ENCODE measurements at regions not wholly inside any gene's neighbourhood (a gene's known extent, or its start where the extent isn't known, plus 50 kb on each side); places are given as distances from the start of the nearest gene placed in this dataset.

DNA sequence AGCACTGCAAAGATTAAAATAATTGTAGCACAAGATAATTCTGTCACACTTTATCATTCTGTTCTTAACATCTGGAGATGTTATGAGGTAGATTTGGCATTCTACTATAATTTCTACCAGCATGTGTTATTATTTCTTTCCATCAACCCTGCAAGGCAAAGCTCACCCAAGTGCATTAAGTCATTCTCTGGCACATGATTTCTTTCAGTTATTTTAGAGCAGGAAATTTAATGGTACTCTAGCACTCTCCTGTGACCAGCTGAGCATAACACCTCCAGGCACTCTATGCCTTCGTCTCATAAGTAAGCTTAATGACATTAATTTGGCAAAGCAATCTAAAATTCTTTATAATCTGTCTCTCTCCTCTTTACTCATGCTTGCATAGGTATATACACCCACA is 300.2 kb upstream of the GPR149 start:
- H2BK5ac ChIP-seq (ENCODE audit: low read depth, low read length, poor library complexity) = no peak overlapping the region
- H3K4me1 ChIP-seq (ENCODE audit: control insufficient read depth in 1 of 2, insufficient read depth in 2 of 2, low read length in 2 of 2) = no peaks in the 10 kb centered on the region
- no peak overlapping the region for H3K18ac ChIP-seq (ENCODE audit: low read length)
- no peak overlapping the region for H2AK5ac ChIP-seq (ENCODE audit: low read length)
- no peak overlapping the region for H3K23ac ChIP-seq (ENCODE audit: low read length)
- no peak overlapping the region for H3K4me3 ChIP-seq (ENCODE audit: low read depth, low read length)
- no peaks in the 10 kb centered on the region for H3K9me3 ChIP-seq (ENCODE audit: insufficient read depth, low read depth, low read length)
- H4K91ac ChIP-seq (ENCODE audit: low read depth, low read length) = no peak overlapping the region
- H3K14ac ChIP-seq (ENCODE audit: low read length) = no peak overlapping the region
- no peaks in the 10 kb centered on the region for H3K79me2 ChIP-seq (ENCODE audit: control insufficient read depth, insufficient read depth, low read length, poor library complexity)
- H2BK120ac ChIP-seq (ENCODE audit: insufficient read depth, low read length, poor library complexity) = no peak overlapping the region
- no peaks in the 10 kb centered on the region for H3K36me3 ChIP-seq (ENCODE audit: control insufficient read depth in 1 of 2, insufficient read depth in 2 of 2, low read length in 2 of 2)
- DNase-seq = no peak
- H4K12ac ChIP-seq (ENCODE audit: low read depth, low read length) = no peak overlapping the region
- H3K27me3 ChIP-seq (ENCODE audit: insufficient read depth, low read length) = no peaks in the 10 kb centered on the region
- H3K79me1 ChIP-seq (ENCODE audit: low read length) = no peaks in the 10 kb centered on the region
- H3K27ac ChIP-seq (ENCODE audit: low read depth, low read length) = no peak overlapping the region
- WGBS (ENCODE audit: extremely low coverage, insufficient coverage, insufficient read length) = no CpG with 5 or more reads among the region's 1 CpG
- H2AFZ ChIP-seq (ENCODE audit: insufficient read depth, low read length, poor library complexity) = no peak overlapping the region
- H3K9ac ChIP-seq (ENCODE audit: low read length) = no peak overlapping the region
- H3K4me2 ChIP-seq (ENCODE audit: low read length) = no peak overlapping the region
- H4K8ac ChIP-seq (ENCODE audit: low read depth, low read length) = no peak overlapping the region
- no peak overlapping the region for H3K4ac ChIP-seq (ENCODE audit: low read depth, low read length)
- H2BK12ac ChIP-seq (ENCODE audit: low read length) = no peak overlapping the region

DNA sequence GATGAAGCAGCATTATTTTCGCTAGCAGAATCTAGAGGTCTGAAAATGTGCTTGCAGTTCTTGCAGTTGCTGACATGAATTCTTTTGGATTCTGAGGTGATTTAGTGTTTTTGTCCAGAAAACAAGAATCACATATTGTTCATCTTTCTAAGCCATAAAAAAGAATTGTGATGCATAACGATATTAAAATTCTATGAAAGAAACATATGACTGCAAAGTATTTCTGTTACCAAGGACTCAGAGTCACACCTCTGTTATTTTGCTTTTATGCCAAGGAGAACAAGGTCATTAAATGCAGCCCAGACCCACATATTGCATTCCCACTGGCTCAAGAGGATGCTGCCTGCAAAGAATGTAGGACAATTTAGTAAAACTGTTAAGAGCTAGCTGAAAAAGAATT is 299.8 kb upstream of the GPR149 start:
- Histone ChIP-seq H3K18ac (ENCODE audit: low read length) (no peak overlapping the region), H3K23ac (ENCODE audit: low read length) (no peak overlapping the region), H2AK5ac (ENCODE audit: low read length) (no peak overlapping the region)

DNA sequence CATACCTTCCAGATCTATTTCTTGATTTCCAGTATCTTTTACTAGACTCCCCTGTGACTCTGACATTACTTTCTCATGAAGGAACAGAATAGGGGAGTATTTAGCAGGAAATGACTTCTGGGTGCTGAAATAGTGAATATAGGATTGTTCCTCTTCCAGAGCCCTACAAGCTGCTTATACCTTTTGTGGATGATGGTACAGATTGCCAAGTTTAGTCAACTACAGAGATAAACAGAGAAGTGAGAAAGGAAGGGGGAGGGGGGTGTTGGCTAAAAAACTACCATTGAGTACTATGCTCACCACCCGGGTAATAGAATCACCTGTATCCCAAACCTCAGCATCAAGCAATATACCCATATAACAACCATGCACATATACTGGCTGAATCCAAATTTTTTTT is 298.3 kb upstream of the GPR149 start:
- H2AK5ac ChIP-seq (ENCODE audit: low read length) = no peak overlapping the region
- no peak overlapping the region for H3K27ac ChIP-seq (ENCODE audit: low read depth, low read length)
- no peaks in the 10 kb centered on the region for H3K27me3 ChIP-seq (ENCODE audit: insufficient read depth, low read length)
- no peaks in the 10 kb centered on the region for H3K36me3 ChIP-seq (ENCODE audit: control insufficient read depth in 1 of 2, insufficient read depth in 2 of 2, low read length in 2 of 2)
- H3K79me1 ChIP-seq (ENCODE audit: low read length) = no peaks in the 10 kb centered on the region
- H3K14ac ChIP-seq (ENCODE audit: low read length) = no peak overlapping the region
- H3K4me2 ChIP-seq (ENCODE audit: low read length) = no peak overlapping the region
- H2AFZ ChIP-seq (ENCODE audit: insufficient read depth, low read length, poor library complexity) = no peak overlapping the region
- no peak overlapping the region for H4K91ac ChIP-seq (ENCODE audit: low read depth, low read length)
- H3K4me3 ChIP-seq (ENCODE audit: low read depth, low read length) = no peak overlapping the region
- no peak overlapping the region for H3K9ac ChIP-seq (ENCODE audit: low read length)
- no peak overlapping the region for H3K23ac ChIP-seq (ENCODE audit: low read length)
- DNase-seq = no peak
- H3K18ac ChIP-seq (ENCODE audit: low read length) = no peak overlapping the region
- WGBS (ENCODE audit: extremely low coverage, insufficient coverage, insufficient read length) = no CpG with 5 or more reads among the region's 1 CpG
- H3K79me2 ChIP-seq (ENCODE audit: control insufficient read depth, insufficient read depth, low read length, poor library complexity) = no peaks in the 10 kb centered on the region
- no peak overlapping the region for H3K4ac ChIP-seq (ENCODE audit: low read depth, low read length)
- no peak overlapping the region for H4K12ac ChIP-seq (ENCODE audit: low read depth, low read length)
- H2BK12ac ChIP-seq (ENCODE audit: low read length) = no peak overlapping the region
- no peak overlapping the region for H4K8ac ChIP-seq (ENCODE audit: low read depth, low read length)
- H2BK120ac ChIP-seq (ENCODE audit: insufficient read depth, low read length, poor library complexity) = no peak overlapping the region
- no peaks in the 10 kb centered on the region for H3K9me3 ChIP-seq (ENCODE audit: insufficient read depth, low read depth, low read length)
- no peaks in the 10 kb centered on the region for H3K4me1 ChIP-seq (ENCODE audit: control insufficient read depth in 1 of 2, insufficient read depth in 2 of 2, low read length in 2 of 2)
- no peak overlapping the region for H2BK5ac ChIP-seq (ENCODE audit: low read depth, low read length, poor library complexity)

More for the DNA sequence above, 299.8 kb upstream of the GPR149 start:
- H3K14ac ChIP-seq (ENCODE audit: low read length) = no peak overlapping the region
- no peaks in the 10 kb centered on the region for H3K79me2 ChIP-seq (ENCODE audit: control insufficient read depth, insufficient read depth, low read length, poor library complexity)
- H2BK120ac ChIP-seq (ENCODE audit: insufficient read depth, low read length, poor library complexity) = no peak overlapping the region
- H4K91ac ChIP-seq (ENCODE audit: low read depth, low read length) = no peak overlapping the region
- WGBS (ENCODE audit: extremely low coverage, insufficient coverage, insufficient read length) = no CpG with 5 or more reads among the region's 2 CpGs
- no peaks in the 10 kb centered on the region for H3K4me1 ChIP-seq (ENCODE audit: control insufficient read depth in 1 of 2, insufficient read depth in 2 of 2, low read length in 2 of 2)
- no peak overlapping the region for H2AFZ ChIP-seq (ENCODE audit: insufficient read depth, low read length, poor library complexity)
- H3K4ac ChIP-seq (ENCODE audit: low read depth, low read length) = no peak overlapping the region
- no peak overlapping the region for H4K8ac ChIP-seq (ENCODE audit: low read depth, low read length)
- no peak overlapping the region for H3K4me2 ChIP-seq (ENCODE audit: low read length)
- H3K9ac ChIP-seq (ENCODE audit: low read length) = no peak overlapping the region
- no peak overlapping the region for H3K4me3 ChIP-seq (ENCODE audit: low read depth, low read length)
- no peaks in the 10 kb centered on the region for H3K27me3 ChIP-seq (ENCODE audit: insufficient read depth, low read length)
- no peak overlapping the region for H4K12ac ChIP-seq (ENCODE audit: low read depth, low read length)
- no peak overlapping the region for H2BK5ac ChIP-seq (ENCODE audit: low read depth, low read length, poor library complexity)
- H2BK12ac ChIP-seq (ENCODE audit: low read length) = no peak overlapping the region
- DNase-seq = no peak
- no peak overlapping the region for H3K27ac ChIP-seq (ENCODE audit: low read depth, low read length)
- no peaks in the 10 kb centered on the region for H3K36me3 ChIP-seq (ENCODE audit: control insufficient read depth in 1 of 2, insufficient read depth in 2 of 2, low read length in 2 of 2)
- H3K79me1 ChIP-seq (ENCODE audit: low read length) = no peaks in the 10 kb centered on the region
- no peaks in the 10 kb centered on the region for H3K9me3 ChIP-seq (ENCODE audit: insufficient read depth, low read depth, low read length)

DNA sequence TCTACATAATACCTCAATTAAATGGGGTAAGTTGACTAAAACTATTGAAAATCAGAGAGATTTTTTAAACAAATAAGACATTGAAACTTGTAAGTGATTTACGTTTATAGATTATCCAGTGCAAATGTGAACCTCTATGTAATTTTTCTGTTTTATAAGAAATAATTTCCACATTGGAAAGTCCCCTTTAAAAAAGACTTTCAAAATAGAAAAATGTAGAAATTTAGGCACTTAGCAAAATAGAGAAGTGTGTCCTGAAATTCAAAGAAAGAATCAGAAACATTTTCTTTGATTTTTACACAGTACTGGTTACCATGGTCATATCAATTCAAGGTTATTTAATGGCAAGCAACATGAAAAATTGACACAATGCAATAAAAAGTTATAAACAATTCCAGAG is 290.9 kb upstream of the GPR149 start:
- no peaks in the 10 kb centered on the region for H3K9me3 ChIP-seq (ENCODE audit: insufficient read depth, low read depth, low read length)
- H4K91ac ChIP-seq (ENCODE audit: low read depth, low read length) = no peak overlapping the region
- no peak for DNase-seq
- no peak overlapping the region for H2BK120ac ChIP-seq (ENCODE audit: insufficient read depth, low read length, poor library complexity)
- H2BK12ac ChIP-seq (ENCODE audit: low read length) = no peak overlapping the region
- WGBS (ENCODE audit: extremely low coverage, insufficient coverage, insufficient read length) = no CpG with 5 or more reads among the region's 1 CpG
- no peak overlapping the region for H3K23ac ChIP-seq (ENCODE audit: low read length)
- H3K4me3 ChIP-seq (ENCODE audit: low read depth, low read length) = no peak overlapping the region
- no peaks in the 10 kb centered on the region for H3K79me1 ChIP-seq (ENCODE audit: low read length)
- H3K36me3 ChIP-seq (ENCODE audit: control insufficient read depth in 1 of 2, insufficient read depth in 2 of 2, low read length in 2 of 2) = no peaks in the 10 kb centered on the region
- H3K4me1 ChIP-seq (ENCODE audit: control insufficient read depth in 1 of 2, insufficient read depth in 2 of 2, low read length in 2 of 2) = no peaks in the 10 kb centered on the region
- no peak overlapping the region for H2BK5ac ChIP-seq (ENCODE audit: low read depth, low read length, poor library complexity)
- H2AFZ ChIP-seq (ENCODE audit: insufficient read depth, low read length, poor library complexity) = no peak overlapping the region
- no peak overlapping the region for H3K4ac ChIP-seq (ENCODE audit: low read depth, low read length)
- no peaks in the 10 kb centered on the region for H3K79me2 ChIP-seq (ENCODE audit: control insufficient read depth, insufficient read depth, low read length, poor library complexity)
- no peak overlapping the region for H3K18ac ChIP-seq (ENCODE audit: low read length)
- H3K14ac ChIP-seq (ENCODE audit: low read length) = no peak overlapping the region
- H2AK5ac ChIP-seq (ENCODE audit: low read length) = no peak overlapping the region
- H3K4me2 ChIP-seq (ENCODE audit: low read length) = no peak overlapping the region
- no peaks in the 10 kb centered on the region for H3K27me3 ChIP-seq (ENCODE audit: insufficient read depth, low read length)
- H3K27ac ChIP-seq (ENCODE audit: low read depth, low read length) = no peak overlapping the region
- no peak overlapping the region for H4K12ac ChIP-seq (ENCODE audit: low read depth, low read length)
- no peak overlapping the region for H3K9ac ChIP-seq (ENCODE audit: low read length)
- no peak overlapping the region for H4K8ac ChIP-seq (ENCODE audit: low read depth, low read length)
